ENCODE measurements at regions not wholly inside any gene's neighbourhood (a gene's known extent, or its start where the extent isn't known, plus 50 kb on each side); places are given as distances from the start of the nearest gene placed in this dataset.

GRCh38 chr2:74735009-74735408 lies 81.0 kb downstream of the SEMA4F start:
- no peak for DNase-seq

GRCh38 chr2:74735564-74735963 lies 81.5 kb downstream of the SEMA4F start:
- no peak for DNase-seq

- no peak for DNase-seq
Measured at GRCh38 chr2:74736589-74736988, 82.5 kb downstream of the SEMA4F start.

- no peak for DNase-seq
Measured at GRCh38 chr2:74738586-74738985, 84.5 kb downstream of the SEMA4F start.

- no peak for DNase-seq
Measured at GRCh38 chr2:74739129-74739528, 85.1 kb downstream of the SEMA4F start.

GRCh38 chr2:74739733-74740241 lies 85.7 kb downstream of the SEMA4F start:
- no peak for DNase-seq

GRCh38 chr2:74740395-74740740 lies 86.3 kb downstream of the SEMA4F start:
- DNase-seq: no peak

- peak; percentile 9 for DNase-seq
Measured at GRCh38 chr2:74740741-74741431, 86.8 kb downstream of the SEMA4F start.

GRCh38 chr2:74741629-74742028 lies 87.6 kb downstream of the SEMA4F start:
- no peak for DNase-seq

GRCh38 chr2:74742471-74742870 lies 88.4 kb downstream of the SEMA4F start:
- no peak for DNase-seq

- no peak for DNase-seq
Measured at GRCh38 chr2:74743039-74743438, 89.0 kb downstream of the SEMA4F start.

GRCh38 chr2:74743778-74744177 lies 89.7 kb downstream of the SEMA4F start:
- DNase-seq: no peak

- DNase-seq: no peak
Measured at GRCh38 chr2:74744731-74745515, 89.0 kb upstream of the HK2 start.

- DNase-seq: no peak
Measured at GRCh38 chr2:74745766-74746165, 88.2 kb upstream of the HK2 start.

- DNase-seq: no peak
Measured at GRCh38 chr2:74746480-74746879, 87.4 kb upstream of the HK2 start.

GRCh38 chr2:74747411-74748080 lies 86.4 kb upstream of the HK2 start:
- no peak for DNase-seq

- DNase-seq: no peak
Measured at GRCh38 chr2:74748665-74749064, 85.3 kb upstream of the HK2 start.

- DNase-seq: no peak
Measured at GRCh38 chr2:74749432-74749831, 84.5 kb upstream of the HK2 start.

- no peak for DNase-seq
Measured at GRCh38 chr2:74751981-74752851, 81.7 kb upstream of the HK2 start.

- no peak for DNase-seq
Measured at GRCh38 chr2:74755386-74755785, 78.5 kb upstream of the HK2 start.

GRCh38 chr2:74756356-74756890 lies 77.5 kb upstream of the HK2 start:
- DNase-seq: no peak

GRCh38 chr2:74759986-74760385 lies 73.9 kb upstream of the HK2 start:
- no peak for DNase-seq

All from muscle of arm (tissue), 1 donor.